Effector CD4-positive, alpha-beta T cell (primary cell): ENCODE measurements at regions not wholly inside any gene's neighbourhood (a gene's known extent, or its start where the extent isn't known, plus 50 kb on each side); places are given as distances from the start of the nearest gene placed in this dataset.

Source experiments
- DNase-seq: peaks from one replicate; pipeline ENCODE4 v3.0.0-alpha.2; 2020

DNA sequence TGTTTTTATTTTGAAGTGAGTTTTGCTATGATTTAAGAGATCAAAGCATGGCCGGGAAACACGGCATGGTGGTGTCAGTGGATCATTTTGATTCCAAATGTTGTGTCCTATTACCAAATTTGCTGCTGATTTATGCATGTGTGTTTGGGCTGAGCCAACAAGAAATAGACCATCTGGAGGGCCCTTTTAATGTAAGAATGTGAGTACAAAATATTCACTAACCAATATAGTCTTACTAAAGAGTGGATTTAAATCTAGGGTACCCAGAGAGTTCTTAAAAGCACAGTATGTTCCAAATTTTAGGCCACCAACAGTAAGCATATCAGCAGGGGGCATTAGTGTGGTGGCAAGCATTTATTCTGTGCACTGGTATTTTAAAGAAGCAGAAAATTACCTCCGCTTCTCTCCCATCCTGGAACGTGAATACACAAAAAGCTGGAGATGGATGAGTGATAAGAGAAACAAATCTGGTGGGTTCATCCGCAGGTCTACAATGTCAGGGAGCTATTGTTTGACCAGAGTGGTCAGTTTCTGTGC is 444.4 kb upstream of the IGFBP7 start:
- no peak for DNase-seq

DNA sequence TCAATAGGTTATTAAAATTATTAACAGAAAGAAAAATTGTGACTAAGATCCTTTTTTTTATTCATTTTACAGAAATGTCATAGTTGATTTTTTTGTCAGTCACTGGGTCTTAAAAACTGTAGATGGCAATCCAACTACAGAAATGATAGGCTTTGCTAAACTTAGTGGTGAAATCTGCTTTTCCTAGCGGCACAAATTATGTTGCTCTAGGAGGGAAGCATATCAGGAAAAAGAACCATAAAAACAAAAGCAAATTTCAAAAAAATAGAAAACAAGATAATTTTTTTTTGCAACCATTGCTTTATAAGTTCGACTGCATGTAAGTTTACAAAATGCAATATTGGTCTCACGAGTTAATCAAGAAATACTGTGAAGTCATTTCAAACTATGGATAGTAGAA is 443.5 kb upstream of the IGFBP7 start:
- no peak for DNase-seq

DNA sequence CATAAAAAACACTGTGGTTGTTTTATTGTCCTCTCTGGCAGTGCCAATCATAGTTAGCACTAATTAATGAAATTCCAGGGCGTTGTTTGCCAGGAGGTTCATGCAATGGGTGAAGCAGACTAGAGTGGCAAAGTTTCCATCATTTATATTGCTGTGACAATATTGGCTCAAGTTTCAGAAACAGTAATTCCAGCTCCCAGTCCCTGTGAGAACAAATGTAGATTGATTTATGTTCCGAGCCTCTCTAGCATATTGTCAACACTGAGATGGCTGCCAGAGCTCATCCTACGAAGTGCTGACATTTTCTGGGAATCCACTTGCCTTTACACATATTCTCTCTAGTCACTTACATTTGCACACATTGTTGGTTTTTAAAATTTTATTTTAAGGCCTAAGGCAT is 440.0 kb upstream of the IGFBP7 start:
- no peak for DNase-seq

DNA sequence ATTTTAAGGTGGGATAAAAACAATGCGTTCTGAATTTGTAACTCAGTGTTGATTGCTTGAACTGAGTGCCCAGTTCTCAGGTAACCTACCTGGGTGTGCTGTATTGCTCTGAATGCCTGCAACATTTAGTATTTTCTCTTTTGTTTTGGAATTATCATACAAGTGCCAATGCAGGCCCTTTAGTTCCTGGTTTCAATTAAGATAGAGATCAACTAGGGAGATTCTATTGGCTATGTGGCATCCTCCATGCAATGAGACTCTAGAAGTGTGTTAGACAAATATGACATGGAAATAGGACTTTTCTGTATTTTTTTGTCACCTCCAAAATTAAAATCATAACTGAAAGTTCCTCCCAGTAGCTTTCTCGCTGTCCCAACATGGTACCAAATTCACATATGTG is 438.7 kb upstream of the IGFBP7 start:
- no peak for DNase-seq

DNA sequence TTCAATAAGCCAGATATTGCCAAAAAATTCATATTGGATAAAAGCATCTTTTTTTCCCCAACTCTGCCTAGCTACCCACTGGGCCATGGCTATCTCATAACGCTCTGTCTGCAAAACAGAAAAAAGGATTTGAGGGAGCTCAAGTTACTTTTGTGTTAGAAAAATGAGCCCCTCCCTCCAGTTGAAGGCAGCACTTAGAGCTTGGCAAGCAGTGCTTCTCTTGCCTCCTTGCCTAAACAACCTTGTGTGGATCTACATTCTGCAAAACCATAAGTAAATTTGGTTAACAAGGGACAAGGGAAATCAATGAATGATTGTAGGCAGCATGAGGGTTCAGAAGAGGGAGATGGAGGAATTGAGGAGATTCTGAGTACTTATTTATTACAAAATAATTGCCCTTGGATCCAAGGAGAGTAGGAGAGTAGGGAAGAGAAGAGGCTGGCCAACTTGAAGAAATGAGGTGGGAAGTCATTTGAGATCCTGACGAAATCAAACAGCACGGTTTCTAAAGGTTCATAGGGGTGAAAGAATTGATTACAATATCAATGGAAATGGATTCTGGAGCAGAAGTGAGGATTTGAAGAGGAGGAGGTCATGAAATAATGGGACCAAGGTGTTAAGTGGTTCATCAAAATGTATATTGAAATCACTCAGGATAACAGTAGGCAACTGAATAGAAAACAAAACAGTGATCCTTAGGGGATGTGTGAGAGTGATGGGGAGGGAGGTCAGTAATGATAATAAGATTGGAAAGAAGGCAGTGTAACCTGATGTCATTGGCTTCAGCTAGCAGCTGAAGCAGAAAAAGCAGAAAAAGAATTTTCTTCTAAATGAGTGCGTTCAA is 434.8 kb upstream of the IGFBP7 start:
- DNase-seq = no peak

DNA sequence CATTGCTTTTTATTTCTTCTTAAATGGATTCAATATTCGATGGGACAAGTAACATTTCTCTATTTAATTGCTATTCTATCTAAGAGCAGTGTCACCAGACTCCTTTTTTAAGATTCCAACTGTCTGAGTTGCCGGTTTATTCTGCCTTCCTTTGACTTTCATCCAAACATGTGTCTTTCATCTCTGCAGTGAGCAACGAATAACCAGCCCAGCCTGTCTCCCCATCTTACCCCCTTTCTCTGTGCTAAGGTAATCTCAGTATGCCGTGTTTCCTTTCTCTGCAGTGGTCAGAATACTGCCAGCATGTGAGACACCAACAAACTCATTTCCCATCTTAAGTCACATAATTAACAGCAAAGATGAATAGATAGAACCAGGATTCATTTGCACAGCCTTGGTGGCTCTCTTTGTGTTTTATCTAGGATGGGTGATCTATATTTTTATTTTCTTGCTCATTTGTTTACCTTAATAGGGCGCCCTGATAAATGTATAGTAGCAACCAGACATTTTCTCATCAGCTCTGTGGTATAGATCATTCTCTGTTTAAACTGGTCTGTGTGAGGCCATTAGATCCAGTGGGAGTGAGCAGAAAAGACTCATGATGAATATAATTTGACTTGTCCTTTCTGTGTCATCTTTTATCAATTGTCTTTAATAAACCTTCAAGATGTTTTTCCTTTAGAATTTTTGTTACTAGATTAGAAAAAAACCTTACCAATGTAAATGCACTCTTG is 394.8 kb upstream of the IGFBP7 start:
- no peak for DNase-seq

DNA sequence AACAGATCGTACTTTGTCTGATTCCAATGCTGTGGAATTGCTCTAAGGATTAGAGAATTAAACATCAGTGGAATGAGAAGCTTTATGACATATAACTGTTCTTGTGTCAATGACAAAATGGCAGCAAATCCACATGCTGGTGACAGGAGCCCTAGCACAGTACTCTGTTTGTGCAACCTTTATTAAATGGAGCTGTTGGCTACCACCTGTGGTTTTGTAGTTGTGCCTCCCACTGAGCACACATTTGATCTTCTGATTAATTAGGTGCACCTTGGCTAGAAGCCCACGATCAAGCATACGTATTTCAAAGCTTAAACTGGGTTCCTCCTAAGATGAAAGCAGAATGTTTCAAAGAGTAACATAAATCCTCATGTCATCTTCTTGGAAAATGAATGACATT is 394.0 kb upstream of the IGFBP7 start:
- DNase-seq = no peak

DNA sequence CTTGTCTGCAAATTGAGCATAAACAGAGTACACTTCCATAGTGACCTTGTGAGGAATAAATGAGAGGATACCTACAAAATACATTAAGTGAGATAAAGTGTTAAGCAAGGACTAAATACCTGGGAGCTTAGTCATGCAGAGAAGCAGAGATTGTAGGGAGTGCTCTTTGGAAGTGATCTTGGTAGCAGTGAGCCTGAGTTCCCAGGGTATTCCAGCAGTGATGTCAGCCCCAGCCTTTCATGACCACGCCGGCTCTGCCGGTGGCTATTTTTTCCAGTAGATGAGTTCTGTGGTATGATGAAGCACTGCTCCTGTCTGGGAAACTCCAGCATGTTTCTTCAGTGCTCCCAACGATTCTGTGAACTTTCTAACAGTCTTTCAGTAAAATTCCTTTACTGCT is 391.5 kb upstream of the IGFBP7 start:
- DNase-seq = no peak

DNA sequence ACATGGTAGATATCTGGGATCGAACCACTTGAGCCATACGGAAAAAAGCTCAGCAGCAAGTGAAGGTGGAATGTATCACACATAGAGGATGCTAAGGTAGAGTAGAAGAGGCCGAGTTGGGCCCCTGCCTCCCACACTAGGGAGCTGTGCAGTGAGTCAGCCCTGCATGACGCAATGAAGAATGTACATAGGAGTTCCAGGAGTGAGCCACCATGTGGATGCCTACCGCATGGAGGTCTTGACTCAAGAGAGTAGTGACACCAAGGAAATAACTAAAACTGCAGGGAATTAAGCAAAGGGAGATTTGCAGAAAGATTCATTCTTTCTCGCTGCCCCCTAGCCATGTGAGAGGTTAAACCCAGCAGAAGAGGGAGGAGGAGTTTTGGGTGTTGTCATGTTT is 389.6 kb upstream of the IGFBP7 start:
- DNase-seq = no peak

DNA sequence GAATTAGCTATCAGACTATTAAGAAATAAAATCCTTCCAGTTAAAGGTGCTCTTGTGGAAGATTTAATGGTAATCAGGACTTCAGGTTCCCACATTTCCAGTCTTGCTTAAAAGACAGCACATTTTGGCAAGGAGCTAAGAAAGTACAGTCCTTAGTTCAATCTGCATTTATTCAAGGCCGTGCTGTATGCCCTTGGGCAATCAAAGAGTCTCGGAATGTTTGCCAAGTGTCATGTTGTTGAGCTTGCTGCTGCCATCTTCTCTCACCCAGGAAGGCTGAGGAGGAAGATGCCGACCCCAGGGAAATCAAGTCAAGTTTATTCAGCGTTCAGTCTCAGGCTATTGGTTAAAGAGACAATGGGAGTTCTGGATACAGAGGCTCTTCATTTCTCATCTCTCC is 388.1 kb upstream of the IGFBP7 start:
- no peak for DNase-seq

DNA sequence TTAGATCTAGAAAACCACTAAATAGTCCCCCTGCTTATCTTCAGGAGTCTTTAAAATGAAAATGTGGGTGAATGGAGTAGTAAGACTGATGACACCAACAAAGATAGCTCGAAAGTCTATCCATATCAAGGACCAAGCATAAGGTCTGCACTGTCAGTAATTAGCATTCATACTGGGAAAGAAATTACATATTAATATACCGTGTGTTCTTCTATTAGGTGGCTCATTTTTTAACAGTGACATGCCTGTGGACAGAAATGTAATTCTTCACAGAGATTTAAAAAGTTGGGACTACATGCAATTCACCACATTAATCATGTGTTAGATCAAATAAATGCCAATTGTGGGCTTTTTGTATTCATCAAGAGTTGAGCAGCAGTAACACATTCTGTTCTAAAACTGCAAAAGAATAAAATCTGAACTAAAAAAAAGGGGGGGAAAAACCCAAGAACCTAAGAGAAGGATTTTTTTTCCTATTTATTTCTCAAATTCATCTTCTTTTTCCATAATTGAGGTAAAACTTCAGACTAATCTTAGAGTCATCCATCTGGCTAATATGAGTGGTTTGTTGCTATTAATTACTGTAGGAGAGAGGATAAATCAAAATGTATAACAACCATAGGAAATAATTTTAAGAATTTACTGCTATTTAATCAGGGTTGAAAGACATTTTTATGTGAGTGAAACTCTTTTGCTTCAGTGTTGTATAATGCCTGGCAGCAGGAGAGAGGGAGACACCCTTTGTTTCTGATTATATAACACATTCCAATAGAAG is 386.7 kb upstream of the IGFBP7 start:
- no peak for DNase-seq

DNA sequence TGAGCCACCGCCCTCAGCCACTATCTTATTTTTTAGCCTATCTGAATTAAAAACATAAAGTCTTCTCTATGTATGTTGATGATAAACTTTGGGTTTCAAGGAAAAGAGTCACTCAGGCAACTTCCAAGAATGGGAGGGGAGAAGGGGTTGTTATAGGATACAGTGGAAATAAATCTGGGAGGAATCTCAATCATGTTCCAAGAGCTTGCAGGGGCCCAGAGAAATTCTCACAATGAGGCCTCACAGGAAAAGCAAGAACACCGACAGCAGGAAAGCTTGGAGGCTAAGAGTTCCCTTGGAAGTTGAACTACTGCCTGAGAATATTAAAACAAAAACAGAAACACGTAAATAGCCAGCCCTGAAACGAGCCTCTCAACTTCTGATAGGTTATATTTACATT is 384.6 kb upstream of the IGFBP7 start:
- DNase-seq = no peak

DNA sequence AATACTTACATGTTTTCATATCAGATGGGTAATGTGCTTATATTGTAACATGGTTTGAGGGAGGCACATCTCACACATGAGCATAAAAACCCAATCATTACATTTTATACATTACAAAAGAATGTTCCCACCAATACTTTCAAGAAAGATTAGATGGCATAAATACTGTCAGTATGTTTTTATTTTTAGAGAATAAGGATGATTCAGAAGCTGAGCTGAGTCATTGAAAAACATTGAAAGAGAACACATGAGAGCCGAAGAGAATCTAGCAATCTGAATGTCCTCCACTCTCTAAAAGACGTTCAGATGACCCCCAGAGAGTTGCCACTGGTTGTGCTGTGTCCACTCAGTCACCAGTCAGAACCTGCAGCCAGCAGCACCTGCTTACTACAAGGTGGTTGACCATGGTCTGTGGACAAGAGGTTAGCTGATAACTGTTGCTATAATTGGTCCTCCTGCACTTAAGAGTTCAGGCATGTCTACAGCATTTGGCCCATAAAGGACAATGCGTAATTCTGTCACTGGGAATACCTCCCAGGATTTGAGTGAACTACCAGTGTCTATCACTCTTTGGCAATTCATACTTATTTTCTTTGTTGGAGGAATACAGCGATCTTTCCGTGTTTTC is 382.2 kb upstream of the IGFBP7 start:
- DNase-seq = no peak

DNA sequence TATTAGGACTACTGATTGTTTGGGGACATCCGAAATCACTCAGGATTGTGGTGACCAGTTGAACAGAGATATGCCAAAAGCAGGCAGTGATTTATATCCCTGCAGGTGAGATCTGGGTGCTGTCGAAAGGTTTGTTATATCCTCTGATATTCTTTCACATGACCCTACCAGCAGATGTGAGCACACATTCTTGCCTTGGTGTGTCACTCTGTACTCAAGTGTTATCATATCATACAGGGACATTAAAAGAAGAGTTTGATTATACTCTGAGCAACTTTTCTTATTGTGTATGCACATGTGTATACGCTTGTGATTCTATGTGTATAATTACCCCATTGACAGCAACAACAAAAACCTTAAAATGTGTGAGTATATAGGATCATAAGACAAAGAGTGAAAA is 381.2 kb upstream of the IGFBP7 start:
- no peak for DNase-seq

DNA sequence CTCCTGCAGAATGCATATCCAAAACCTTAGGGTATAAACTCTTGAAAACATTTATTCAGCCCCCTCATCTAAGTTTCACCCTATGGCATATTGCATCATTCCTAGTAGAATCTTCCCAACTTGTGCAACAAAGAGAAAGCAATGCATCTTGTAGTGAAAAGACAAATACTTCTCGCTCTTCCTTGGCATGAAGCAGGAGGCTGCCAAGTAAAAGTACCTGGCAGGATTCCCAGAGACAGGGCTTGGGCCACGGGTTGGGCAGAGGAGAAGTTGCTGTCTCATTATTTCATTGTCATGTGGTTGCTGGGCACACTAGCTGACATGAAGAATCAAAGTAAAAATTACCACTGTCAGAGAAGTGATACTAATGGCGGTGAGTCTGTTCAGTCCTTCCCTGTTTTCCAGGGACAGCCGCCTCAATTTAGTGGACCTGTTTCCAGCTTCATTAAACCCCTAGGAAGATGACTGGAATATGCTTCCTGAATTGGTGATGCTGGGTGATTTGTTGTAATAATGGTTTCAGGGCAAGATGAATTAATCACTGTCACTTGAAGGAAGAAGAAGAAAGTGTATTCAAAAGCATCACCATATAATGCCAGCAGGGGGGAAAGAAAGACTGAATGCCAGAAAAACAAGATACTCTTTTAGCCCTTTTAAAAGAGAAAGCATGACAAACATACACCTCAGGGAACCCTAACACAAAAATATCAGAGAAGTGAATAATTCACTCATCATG is 380.5 kb upstream of the IGFBP7 start:
- DNase-seq = no peak

DNA sequence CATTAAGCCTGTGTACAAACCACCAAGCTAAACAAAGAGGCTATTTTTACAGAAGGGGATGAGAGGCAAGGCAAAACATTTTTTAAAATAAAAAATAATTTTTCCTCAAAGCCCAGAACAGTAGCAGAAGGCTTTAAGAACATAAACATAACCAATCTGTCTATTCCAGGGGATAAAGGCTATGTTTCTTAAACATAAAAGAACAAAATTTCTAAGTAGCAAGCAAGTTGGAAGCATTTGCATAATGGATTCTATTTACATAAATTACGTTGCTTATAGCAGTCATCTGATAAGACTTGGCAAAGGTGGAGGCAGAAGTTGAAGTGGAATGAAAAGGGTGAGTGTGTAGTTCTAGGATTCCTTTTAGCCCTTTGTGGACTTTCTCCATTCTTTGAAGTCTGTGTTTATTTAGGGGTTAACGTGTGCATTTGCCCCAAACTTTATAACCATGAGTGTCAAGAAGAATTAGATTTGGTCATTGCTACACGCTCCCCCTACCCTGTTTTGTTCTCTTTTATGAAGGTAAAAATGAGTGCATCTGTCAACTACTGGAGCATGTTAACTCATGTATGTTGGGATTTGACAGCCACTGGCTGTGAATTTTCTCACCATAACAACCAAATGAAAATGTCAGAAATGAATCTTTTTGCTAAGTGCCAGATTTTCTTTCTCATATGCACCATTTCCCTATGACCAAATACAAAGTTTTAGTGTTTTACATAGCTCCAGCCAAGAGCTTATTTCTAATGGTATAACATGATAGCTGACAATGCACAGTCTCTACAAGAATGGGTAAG is 378.4 kb upstream of the IGFBP7 start:
- DNase-seq = no peak

DNA sequence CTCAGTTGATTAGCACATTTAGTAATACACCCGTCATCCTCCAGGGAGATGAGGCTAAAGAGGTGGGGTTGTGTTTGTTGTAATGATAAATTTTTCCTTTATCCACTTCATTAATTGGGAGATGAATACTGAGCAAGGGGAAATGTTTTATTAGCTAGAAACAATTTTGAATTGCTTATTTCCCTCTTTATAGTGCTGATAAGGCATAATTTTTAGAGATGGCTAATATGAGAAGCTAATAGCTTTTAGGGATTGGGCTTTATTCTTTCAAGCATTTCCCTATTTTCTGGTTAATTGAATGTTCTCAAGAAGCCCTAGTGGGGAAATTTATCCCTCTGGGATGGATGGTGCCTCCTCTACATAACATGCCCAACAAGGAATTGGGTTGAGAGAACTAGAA is 365.2 kb upstream of the IGFBP7 start:
- no peak for DNase-seq

DNA sequence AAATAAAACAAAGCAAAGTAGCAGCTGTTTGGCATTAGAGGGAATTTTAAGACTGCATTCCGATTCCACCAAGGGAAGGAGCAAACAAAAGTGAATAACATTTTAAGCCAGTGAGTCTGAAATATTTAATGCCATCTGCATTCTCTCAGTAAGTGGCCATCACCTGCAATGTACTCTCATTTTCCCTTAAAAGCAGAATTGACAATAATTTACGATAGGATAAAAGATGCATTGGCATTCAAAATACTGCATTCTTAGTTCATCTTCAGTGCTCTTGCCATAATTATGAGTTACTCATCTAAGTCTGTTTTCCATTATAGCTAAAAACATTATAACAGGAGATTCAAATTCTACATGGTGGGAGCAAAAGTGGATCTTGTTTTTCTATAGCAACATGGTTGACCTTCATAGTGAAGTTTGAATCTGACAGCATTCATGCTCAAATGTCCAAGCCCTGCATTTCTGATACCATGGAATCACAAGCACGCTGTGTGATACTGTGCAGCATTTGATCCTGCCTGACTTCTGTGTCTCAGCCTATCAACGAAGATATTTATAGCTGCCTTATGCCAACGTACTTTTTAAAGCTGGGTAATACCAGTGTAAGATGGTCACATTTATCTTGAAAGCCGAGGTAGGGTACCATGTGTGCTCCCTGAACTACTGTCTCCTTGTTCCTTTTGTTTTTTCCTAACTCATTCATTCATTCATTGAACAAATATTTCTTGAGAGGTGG is 355.3 kb upstream of the IGFBP7 start:
- no peak for DNase-seq

DNA sequence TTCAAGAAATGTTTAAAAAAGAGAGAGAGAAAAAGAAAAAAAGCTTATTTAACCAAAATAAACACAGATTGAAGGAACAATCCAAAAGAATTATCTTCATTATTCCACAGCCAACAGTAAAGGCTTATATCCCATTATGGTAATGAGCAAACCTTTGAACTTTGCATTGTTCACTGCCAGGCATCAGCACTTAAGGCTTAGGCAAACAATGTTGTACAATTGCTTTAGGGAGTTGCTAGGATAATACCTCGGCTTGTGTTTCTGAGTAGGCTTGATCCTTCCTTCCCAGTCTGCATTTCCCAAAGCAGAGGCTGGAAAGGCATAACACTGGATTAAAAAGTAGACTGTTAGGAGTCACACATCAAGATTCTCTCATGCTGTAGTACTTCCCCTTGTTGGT is 352.7 kb upstream of the IGFBP7 start:
- DNase-seq = no peak

DNA sequence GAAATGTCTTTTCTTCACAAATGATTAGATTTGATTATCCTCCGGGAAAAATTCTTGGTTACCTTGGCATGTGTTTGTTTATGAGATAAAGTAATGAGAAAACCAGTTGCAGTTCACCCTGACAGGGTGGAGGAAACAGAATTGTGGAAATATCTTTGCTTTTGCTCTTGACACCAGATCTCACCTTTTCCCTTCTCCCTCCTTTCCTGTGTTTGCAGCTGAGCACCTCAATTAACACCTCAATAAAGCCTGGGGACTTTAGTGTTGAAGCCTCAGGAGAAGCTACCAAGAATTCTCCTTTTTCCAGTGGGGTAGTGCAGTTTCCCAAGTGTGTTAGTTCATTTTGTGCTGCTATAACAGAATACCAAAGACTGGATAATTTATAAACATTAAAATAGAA is 350.8 kb upstream of the IGFBP7 start:
- no peak for DNase-seq

DNA sequence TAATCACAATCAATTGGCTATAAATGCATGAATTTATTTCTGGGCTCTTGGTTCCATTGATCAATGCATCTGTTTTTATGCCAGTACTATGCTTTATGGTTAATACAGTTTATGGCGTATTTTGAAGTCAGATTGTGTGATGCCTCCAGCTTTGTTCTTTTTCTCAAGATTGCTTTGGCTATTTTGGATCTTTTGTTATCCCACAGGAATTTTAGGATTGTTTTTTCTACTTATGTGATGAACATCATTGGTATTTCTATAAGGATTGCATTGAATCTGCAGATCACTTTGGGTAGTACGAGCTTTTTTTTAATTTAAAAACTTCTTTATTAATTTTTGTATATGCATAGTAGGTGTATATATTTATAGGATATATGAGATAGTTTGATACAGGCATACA is 338.7 kb upstream of the IGFBP7 start:
- no peak for DNase-seq
